Glutamatergic neuron (in vitro differentiated cells): ENCODE measurements at regions not wholly inside any gene's neighbourhood (a gene's known extent, or its start where the extent isn't known, plus 50 kb on each side); places are given as distances from the start of the nearest gene placed in this dataset.

Source experiments
- DNase-seq: peaks from one replicate; pipeline ENCODE4 v3.0.0; 2022
- H3K27ac Mint-ChIP-seq: one replicate; pipeline ENCODE4 v1.8.0; 2020; ENCODE audit warnings: mild to moderate bottlenecking, mixed read lengths, inconsistent platforms; ENCODE audit not compliant: unreplicated experiment
- H3K27me3 Mint-ChIP-seq: one replicate; pipeline ENCODE4 v1.8.0; 2020; ENCODE audit warnings: mild to moderate bottlenecking, moderate library complexity, mixed read lengths, inconsistent platforms; ENCODE audit not compliant: unreplicated experiment
- H3K36me3 Mint-ChIP-seq: one replicate; pipeline ENCODE4 v1.8.0; 2020; ENCODE audit warnings: mild to moderate bottlenecking, mixed read lengths, inconsistent platforms; ENCODE audit not compliant: unreplicated experiment
- H3K4me1 Mint-ChIP-seq: one replicate; pipeline ENCODE4 v1.8.0; 2020; ENCODE audit warnings: mild to moderate bottlenecking, low read depth, mixed read lengths, inconsistent platforms; ENCODE audit not compliant: unreplicated experiment
- H3K4me3 Mint-ChIP-seq: one replicate; pipeline ENCODE4 v1.8.0; 2020; ENCODE audit warnings: mild to moderate bottlenecking, mixed read lengths, inconsistent platforms; ENCODE audit not compliant: unreplicated experiment
- H3K9me3 Mint-ChIP-seq: one replicate; pipeline ENCODE4 v1.8.0; 2020; ENCODE audit warnings: mild to moderate bottlenecking, moderate library complexity, mixed read lengths, inconsistent platforms; ENCODE audit not compliant: unreplicated experiment
- CTCF ChIP-seq: fragments of 200-600 bp; sonication (generic); IDR thresholded peaks from one replicate; pipeline ENCODE4 v1.5.0; 2021; ENCODE audit not compliant: partially characterized antibody, unreplicated experiment

GRCh38 chr5:154547551-154547950 is 69.5 kb upstream of the HAND1 start:
- no peak overlapping the region for H3K4me3 Mint-ChIP-seq

GRCh38 chr5:154546719-154547118 is 68.7 kb upstream of the HAND1 start:
- no peak for TF ChIP-seq CTCF
- Mint-ChIP-seq H3K27me3 (peaks cover 4% of the 10 kb centered on the region), H3K4me3 (no peak overlapping the region), H3K9me3 (no peaks in the 10 kb centered on the region), H3K36me3 (no peaks in the 10 kb centered on the region), H3K4me1 (no peaks in the 10 kb centered on the region), H3K27ac (peak overlapping the region; percentile 36)
- DNase-seq: no peak

More at GRCh38 chr5:154547551-154547950, 69.5 kb upstream of the HAND1 start:
- no peak overlapping the region for H3K27ac Mint-ChIP-seq
- no peaks in the 10 kb centered on the region for H3K9me3 Mint-ChIP-seq
- H3K36me3 Mint-ChIP-seq: no peaks in the 10 kb centered on the region
- peaks cover 4% of the 10 kb centered on the region for H3K27me3 Mint-ChIP-seq
- TF ChIP-seq CTCF: no peak
- no peak for DNase-seq
- no peaks in the 10 kb centered on the region for H3K4me1 Mint-ChIP-seq

GRCh38 chr5:154544646-154545045 is 66.6 kb upstream of the HAND1 start:
- H3K9me3 Mint-ChIP-seq: no peaks in the 10 kb centered on the region
- no peak overlapping the region for H3K4me3 Mint-ChIP-seq
- H3K27me3 Mint-ChIP-seq: peaks cover 4% of the 10 kb centered on the region
- TF ChIP-seq CTCF: no peak
- DNase-seq: no peak
- no peaks in the 10 kb centered on the region for H3K4me1 Mint-ChIP-seq
- H3K27ac Mint-ChIP-seq: no peak overlapping the region
- H3K36me3 Mint-ChIP-seq: no peaks in the 10 kb centered on the region

GRCh38 chr5:154543380-154543779 is 65.4 kb upstream of the HAND1 start:
- no peak for DNase-seq
- no peaks in the 10 kb centered on the region for H3K36me3 Mint-ChIP-seq

GRCh38 chr5:154542581-154542980 is 64.6 kb upstream of the HAND1 start:
- no peak for TF ChIP-seq CTCF
- Mint-ChIP-seq H3K27ac (no peak overlapping the region), H3K9me3 (no peaks in the 10 kb centered on the region), H3K4me1 (no peaks in the 10 kb centered on the region), H3K36me3 (no peaks in the 10 kb centered on the region), H3K4me3 (no peak overlapping the region), H3K27me3 (peaks cover 4% of the 10 kb centered on the region)
- DNase-seq: no peak

More at GRCh38 chr5:154543380-154543779, 65.4 kb upstream of the HAND1 start:
- H3K27ac Mint-ChIP-seq: no peak overlapping the region
- TF ChIP-seq CTCF: no peak
- no peaks in the 10 kb centered on the region for H3K9me3 Mint-ChIP-seq
- H3K4me3 Mint-ChIP-seq: no peak overlapping the region
- H3K4me1 Mint-ChIP-seq: no peaks in the 10 kb centered on the region
- peaks cover 4% of the 10 kb centered on the region for H3K27me3 Mint-ChIP-seq
